Stimulated activated CD4-positive, alpha-beta T cell treated with anti-CD3 and anti-CD28 coated beads, TNF-alpha, amount 100 ng/mL, for 4 hours (primary cell): ENCODE measurements at regions not wholly inside any gene's neighbourhood (a gene's known extent, or its start where the extent isn't known, plus 50 kb on each side); places are given as distances from the start of the nearest gene placed in this dataset.

Experiments
- DNase-seq, 3 experiments: peaks; one replicate each; pipeline ENCODE4 v3.0.0-alpha.2; 2020; ENCODE audit warnings: low read depth in 3 of 3

DNA sequence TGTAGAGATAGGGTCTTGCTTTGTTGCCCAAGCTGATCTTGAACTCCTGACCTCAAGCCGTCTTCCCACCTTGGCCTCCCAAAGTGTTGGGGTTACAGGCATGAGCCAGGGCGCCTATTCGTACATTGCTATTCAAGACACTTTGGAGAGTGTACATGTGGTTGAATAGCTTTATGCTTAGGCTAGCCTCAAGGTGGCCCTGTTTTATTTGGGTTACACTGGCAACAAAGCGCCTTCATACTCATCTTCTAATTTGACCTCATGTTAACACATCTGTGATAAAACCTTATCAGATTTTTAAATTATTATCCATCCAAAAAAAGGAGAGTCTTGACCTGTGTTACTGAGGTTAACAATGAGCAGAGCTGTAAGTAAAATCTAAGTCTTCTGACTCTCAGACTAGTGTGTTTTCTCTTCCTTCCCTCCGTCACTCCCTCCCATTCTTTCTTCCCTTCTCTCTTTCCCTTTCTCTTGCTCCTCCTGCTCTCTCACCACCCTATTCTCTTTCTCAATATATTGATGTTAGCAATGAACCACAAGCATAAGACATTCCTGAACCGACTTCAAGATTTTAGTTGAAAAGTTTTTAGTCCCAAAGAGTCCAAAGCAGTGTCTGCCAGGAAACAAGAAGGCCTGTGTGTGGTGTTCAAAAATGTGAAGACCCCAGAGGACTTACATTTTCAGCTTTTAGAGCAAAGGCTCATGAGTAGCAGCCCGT, 603.7 kb upstream of the CFAP20DC start:
- no peak for DNase-seq

DNA sequence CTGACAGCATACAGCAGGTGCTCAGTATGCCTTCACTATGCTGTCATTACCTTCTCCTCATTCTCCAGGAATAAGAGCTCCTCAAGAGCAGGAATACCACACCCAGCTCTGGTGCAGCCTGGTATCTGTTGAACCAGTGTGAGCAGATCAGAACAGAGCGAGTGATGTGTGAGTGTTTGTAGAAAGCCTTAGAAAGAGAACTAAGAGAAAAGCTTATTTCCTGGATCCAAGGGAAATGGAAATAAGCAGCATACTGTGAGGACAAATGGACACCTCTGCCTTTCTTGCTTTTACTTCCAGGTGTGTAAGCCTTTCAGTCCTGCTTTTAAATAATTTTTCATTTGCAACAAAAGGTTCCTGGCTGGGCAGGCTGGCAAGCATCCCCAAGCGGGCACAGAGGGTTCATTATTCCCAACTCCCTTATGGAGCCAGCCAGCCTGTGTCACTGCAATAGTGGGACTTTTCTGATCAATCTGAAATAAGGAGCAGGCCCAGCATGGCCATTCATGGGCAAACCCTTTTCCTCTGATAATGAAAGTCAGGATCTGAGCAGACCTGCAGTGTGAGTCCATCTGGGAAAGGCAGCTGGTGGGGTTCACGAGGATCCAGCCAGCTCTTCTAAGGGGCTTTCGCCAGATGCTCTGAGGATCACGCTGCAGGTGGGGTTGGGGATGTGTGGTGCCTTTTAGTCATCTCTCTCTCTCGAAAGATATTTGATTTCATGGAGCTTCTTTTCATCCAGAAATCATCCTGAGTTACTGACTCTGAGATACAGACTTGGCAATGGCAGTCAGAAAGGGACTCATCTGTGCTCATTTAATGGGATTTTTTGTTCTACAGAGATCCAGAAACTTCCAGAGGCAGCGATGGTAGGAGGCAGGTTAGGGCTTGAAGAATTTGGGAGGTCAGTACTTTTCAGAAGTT, 594.9 kb upstream of the CFAP20DC start:
- no peak for DNase-seq

- DNase-seq = no peak
These were observed 591.5 kb upstream of the CFAP20DC start for GRCh38 chr3:59641169-59641899.

- DNase-seq = no peak
These were observed 583.1 kb upstream of the CFAP20DC start for GRCh38 chr3:59632760-59633573.

DNA sequence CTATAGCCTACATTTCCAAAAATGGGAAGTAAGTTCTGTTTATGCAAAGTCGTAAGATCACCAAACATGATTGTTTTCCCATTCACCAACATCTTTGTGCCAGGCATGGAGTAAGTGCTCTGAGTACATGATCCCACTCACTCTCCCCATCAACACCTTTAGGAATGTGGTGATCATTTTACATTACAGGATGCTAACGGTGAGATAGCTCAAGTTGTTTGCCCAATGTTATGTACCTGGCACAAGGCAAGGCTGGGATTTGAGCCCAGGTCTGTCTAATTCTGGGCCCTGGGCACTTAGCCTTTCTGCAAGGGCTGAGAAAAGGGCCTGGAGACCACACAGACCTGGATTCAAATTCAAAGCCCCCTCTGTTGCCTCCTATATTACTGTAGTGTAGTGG, 581.7 kb upstream of the CFAP20DC start:
- no peak for DNase-seq

- DNase-seq = no peak
These were observed 571.2 kb upstream of the CFAP20DC start for GRCh38 chr3:59621037-59621436.

DNA sequence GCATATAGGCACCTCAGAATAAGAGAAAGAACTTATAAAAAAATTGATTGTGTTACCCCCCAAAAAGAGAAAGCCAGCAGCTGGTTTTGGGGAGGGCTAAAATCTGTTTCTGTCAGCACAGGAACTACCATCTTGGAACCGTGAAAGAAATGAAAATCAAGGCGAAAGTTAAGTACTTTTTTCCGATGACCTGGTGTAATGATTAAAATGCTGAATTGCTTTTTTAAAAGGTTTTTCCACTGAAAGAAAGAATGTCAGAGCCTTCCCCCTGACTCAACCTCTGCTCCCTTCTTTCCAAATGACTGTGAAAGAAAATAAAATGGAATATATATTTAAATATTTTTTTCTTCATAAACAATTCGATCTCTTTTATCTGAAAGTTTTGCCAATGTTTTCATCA, 570.5 kb upstream of the CFAP20DC start:
- no peak for DNase-seq

DNA sequence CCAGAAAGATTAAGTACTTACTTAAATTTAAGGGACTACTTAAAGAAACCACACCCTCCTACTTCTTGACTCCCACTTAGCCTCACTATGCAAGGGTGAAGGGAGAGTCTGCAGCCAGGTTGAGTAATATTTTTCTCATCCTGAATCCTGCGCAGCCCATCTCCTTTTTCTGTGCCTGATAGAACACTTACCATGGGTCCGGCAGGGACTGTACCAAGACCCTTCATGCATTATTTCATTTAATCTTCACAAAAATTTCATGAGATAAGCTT, 562.6 kb upstream of the CFAP20DC start:
- DNase-seq = no peak

DNA sequence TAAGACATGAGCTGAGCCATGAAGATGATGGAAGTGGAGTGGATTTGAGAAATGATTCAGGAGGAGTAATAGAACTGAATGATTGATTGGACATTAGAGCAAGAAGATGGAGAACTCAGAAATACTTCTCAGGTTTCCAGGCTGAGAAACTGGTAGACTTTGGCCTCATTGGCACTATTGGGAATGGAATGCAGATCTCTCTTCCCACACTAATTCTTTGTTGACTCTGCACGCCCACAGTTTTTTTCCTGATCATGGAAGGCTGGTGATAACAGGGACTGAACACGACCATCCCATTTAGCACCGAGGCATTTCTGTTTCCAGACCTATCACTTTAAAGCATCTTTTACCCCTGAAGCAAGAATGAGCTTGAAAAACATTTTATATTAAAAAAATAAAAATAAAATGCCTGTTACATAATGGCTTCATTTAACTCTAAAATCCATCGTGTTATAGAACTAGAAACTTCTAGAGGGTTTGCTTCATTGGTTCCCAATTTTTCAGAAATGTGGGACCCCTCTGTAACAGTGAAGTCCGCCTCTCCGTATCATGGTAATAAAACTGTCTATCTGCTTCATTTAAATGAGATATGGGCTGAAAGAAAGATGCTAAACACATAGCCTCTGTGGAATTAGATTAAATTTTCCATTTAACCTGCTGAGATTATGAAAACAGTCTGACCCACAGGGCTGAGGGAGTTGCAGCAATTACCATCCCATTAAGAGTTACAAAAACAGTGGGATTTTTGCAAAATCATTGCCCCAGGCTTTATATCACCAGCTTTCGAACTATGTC, 562.0 kb upstream of the CFAP20DC start:
- DNase-seq = no peak

DNA sequence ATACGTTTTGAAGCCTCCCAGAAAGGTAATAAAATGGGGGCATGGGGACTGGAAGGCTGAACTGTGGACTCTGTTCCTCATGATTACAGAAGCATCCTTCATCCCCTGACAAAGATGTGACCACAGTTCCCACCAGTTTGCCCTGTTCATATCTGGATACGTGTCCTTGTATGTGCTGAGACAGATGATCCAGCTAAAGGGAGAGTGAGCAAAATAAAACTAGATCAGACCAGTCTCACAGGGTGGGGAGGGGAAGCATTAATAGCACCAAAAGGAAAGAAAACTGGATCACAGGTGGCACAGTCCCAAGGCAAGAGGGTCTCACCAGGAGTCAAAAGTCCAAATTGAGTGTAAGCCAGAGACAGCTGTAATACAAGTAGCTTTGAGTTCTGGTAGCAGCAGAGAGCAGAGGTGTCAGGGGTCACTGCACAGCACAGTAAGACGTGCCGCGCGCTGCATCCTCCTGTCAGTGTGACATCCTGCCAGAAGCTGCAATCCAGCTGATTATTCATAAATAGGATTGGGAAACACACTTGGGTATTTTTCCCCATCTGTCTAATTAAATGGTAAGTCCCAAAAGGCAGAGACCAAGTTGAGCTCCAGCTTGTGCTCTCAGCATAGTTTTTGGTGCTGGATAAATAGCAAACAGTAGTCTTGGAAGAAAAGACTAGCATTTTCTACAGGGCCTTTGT, 560.0 kb upstream of the CFAP20DC start:
- DNase-seq = no peak

GRCh38 chr3:59608356-59608755, 558.5 kb upstream of the CFAP20DC start:
- no peak for DNase-seq

- no peak for DNase-seq
These were observed 557.8 kb upstream of the CFAP20DC start for GRCh38 chr3:59607656-59608055.

- DNase-seq = no peak
These were observed 556.9 kb upstream of the CFAP20DC start for GRCh38 chr3:59606638-59607266.

GRCh38 chr3:59605944-59606534, 556.2 kb upstream of the CFAP20DC start:
- no peak for DNase-seq

GRCh38 chr3:59605318-59605717, 555.5 kb upstream of the CFAP20DC start:
- DNase-seq = no peak

DNA sequence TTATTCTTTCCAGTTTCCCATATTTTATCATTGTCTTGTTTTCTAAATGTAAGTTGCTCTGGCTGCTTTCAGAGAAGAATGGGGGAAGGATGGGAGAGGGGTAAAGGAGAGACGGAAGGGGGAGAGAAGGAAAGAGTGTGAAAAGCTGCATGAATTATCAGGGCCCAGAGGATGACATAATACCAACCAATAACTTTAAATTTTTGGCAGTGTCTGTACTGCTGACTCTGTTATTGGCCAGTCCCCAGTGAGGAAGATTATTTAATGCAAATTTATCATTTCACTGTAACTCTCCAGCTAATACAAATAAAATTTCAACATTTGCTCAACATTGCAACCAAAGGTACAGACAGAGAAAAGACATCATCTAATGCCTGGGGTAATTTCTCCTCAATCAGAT, 551.7 kb upstream of the CFAP20DC start:
- DNase-seq = no peak

DNA sequence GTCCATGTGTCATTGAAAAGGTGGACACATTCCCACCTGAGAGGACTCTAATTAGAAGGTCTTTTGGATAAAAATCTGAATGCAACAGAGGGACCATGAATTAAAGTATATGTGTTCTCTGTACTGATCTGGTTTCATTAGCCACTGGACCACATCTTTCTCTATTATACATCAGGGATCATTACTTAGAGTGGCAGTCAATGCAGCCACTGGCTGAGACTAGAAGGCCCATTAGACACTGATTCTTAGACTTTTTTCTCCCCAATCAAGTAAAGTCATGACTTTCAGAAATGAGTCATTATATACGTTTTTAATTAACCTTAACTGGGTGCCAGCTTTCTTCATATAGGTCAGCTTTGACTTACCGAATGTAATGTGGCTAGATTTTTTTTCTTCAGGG, 550.8 kb upstream of the CFAP20DC start:
- DNase-seq = no peak

DNA sequence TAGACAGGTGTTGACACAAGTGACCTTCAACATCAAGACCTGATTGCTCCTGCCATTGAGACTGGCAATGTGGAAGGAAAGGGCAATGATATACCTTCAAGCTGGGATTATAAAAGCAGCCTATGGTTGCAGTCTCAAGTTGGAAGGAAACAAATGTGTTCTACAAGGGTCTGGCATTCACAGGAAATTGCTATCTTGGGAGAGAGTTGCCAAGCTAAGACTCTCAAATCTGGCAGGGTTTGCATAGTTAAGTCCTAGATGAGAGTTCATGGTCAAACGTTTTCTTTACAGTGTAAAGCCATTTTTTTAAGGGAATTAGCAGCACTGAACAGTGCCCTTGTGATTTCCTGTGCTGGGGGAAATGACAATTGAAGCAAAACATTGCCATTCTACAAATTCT, 546.9 kb upstream of the CFAP20DC start:
- no peak for DNase-seq

- DNase-seq = no peak
These were observed 546.0 kb upstream of the CFAP20DC start for GRCh38 chr3:59595830-59596229.

DNA sequence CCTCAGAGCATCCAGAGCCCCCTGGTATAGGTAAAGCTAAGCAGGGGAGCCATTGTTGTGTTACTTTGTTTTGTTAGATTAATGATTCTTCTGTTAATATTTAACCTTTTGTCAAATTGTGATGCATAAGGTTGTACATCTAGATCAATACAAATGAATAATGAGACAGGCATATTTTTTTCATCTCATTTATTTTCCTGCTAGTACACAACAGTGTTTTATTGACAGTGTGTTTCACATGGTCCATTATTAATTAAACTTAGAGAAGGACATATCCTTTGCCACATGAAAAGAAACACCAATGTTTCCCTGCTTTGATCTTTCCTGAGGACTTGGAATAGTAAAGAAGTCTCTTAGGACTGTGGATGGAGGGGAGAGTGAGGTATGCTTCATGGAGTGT, 543.6 kb upstream of the CFAP20DC start:
- DNase-seq = no peak
